Cardiac septum (tissue), 1 donor: ENCODE measurements at regions not wholly inside any gene's neighbourhood (a gene's known extent, or its start where the extent isn't known, plus 50 kb on each side); places are given as distances from the start of the nearest gene placed in this dataset.
A peak's percentile ranks its signal among the peaks of the same experiment; 100 is the strongest.
"Not testable (repeated sequence)": the region's sequence is repeated elsewhere in the genome, so short reads cannot be mapped to it uniquely, and the experiment has no call there.

Experiments
- DNase-seq: peaks from one replicate; pipeline ENCODE4 v3.0.0-alpha.2; 2020; ENCODE audit warnings: low spot score
- intact Hi-C: fragments of 100-400 bp; cut with DNase I; formaldehyde crosslinking; loops from one replicate; pipeline ENCODE4 v1.14.0; 2022
- donor health status: DM: no; HTN: no; CAD: no.

DNA sequence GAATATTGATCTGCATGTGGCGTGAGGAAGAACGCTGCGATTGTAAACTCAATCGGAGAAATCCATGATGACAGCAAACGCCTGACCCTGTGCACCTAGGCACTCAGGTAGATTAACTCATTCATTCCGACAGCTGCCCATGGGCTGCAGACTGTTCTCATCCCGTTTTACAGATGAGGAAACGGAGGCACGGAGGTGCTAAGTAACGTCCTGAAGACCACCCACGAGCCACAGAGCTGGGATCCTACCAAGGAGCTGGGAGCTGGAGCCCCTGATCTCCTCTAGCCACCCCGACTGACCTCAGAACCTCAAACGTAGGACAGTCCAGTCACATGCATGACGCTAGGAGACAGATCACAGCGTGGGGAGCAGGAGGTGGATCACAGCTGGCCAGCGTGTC lies 1092.7 kb downstream of the BRD1 start:
- DNase-seq = no peak
- intact Hi-C loops = no loop called here

DNA sequence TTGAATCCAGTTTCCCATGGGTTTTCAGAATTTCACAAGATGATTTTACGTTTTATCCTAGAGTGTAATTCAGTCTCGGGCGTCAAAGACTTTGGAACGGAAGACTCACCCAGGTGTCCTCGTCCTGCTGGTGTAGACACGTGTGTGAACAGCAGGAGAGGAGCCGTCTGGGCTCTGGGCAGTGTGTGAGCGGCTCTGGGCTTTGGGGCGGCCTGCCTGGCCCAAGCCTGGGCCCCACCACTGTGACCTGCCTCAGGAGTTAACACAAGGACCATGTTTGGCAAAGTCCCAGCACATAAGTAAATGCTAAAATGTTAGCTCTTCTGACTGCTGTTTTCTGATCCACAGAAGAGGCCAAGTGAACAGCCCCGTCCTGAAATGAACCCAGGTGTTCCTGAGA lies 1093.3 kb downstream of the BRD1 start:
- intact Hi-C loops = no loop called here
- no peak for DNase-seq

DNA sequence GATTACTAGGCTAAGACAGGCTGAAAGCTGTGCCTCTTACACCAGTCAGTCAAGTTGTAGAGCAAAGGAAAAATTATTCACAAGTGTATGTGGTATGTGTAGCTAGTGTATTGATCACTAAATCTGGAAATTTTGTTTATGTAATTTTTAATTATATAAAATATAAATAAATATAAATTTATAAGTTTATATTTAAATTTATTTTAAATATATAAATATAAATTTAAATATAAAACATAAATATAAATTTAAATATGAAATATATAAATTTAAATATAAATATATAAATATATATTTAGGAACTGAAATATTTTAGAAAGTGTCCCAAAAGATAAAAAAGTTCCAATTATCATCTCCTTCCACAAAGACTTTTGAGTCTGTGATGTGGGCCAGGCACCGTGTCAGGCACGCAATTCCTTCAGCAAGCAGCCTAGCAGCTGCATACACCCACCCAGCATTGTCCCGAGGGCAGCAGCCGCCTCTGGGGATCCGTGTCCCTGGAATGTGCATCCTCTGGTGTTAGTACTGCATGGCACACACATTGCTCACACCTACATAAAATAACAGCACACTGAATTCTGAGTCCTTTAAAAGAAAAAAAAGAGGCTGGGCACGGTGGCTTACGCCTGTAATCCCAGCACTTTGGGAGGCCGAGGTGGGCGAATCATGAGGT lies 1098.0 kb downstream of the BRD1 start:
- no peak for DNase-seq
- intact Hi-C loops = no loop called here

DNA sequence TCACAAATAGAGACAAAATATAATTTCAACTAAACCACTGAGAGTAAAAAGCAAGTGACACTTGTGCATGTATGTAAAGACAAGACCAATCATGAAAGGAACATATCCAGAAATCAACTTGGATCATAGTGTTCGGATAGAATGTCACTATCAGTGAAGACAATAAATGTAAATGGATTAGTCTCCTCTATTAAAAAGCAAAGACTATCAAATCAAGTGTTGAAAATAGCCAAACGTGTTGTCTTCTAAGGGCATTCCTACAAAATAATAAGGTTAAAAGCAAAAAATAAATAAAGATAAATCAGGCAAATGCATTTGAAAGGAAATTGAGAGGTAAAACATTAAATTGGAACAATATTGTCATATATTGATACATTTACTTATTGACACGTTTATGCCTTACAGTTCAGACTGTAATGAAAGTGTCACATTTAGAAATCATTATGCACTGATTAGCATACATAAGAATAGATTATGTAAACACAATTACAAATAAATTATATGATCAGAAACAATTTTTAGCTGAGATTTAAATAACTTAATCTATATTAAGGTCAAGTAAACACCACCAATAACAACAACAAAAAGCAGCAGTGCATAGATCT lies 1100.1 kb downstream of the BRD1 start:
- DNase-seq = no peak
- intact Hi-C loops = no loop called here

DNA sequence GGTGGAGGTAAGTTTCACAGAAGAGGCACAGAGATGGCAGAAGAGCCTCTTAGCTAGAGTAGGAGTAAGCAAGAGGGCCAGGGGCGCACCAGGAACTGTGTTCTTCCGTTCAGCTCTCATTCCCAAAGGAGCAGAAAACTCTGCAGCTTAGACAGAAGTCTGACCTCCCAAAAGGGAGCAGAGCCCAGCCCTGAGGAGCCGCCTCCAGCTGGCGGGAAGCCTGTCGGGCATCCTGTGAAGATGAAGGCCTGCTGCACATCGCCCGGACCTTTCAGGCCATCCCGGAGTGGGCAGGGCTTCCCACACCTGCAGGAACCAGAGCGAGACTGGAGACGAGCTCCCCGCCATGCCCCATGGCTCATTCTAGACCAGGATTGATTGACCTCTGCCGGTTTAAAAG lies 1102.8 kb downstream of the BRD1 start:
- intact Hi-C loops = no loop called here
- no peak for DNase-seq

DNA sequence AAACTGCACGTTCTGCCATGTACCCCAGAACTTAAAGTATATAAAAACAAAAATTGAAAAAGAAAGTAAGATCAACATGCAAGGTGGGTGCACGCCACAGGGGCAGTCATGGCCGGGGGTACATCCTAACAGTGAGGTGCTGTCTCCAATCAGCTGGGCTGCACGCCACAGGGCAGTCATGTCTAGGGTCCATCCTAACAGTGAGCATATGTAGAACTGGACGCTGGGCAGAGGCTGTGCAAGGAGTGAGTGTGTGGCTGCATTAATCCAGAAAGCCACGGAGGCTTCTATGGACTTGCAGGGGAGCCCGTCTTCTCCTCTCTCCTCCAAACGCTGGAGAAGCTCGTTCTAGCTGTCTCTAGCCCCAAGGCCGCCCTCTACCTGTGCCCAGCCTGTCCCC lies 1105.0 kb downstream of the BRD1 start:
- intact Hi-C loops = no loop called here
- DNase-seq = no peak

DNA sequence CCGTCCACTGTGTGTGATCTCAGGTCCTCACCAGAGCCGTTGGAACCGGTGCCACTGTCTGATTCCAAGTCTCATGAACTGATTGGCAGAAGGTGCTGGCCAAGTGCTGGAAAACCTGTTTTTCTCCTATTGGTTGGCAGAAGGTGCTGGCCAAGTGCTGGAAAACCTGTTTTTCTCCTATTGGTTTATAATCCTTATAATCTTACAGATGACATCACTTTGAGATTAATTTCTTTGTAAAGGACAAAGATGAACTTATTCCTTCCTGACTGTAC lies 1106.3 kb downstream of the BRD1 start:
- intact Hi-C loops = no loop called here

DNA sequence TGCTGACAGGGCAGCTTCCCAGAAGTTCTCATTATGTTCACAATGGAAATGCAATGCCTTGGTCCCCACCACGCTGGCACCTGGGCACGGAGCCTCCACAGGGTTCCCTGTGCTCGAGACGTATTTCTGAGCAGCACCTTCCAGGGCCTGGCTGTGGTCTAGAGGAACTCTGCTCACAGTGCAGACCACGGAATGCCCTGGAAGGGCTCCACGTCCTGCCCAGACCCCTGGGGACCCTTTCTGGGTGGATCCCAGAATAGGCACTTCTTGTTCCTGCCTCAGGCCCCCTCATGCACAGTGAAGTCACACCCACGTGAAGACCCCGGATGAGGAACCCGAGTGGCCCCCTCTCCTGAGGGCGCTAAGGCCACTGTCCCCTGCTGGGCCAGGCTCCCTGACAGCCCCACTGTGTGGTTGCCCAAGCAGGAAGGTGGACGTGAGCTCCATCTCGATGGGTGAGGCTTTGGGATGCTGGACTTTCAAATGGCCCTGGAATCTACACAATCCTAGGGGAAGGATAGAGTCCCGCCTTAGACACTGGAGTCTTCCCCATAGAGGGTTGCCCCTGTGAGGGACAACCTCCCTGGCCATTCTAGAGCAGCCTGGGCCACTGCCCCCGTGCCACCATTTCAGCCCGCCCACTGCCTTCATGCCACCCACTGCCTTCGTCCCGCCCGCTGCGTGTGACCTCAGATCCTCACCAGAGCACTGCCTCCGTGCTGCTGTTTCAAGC lies 1106.8 kb downstream of the BRD1 start:
- intact Hi-C loops = no loop called here
- DNase-seq = peak; percentile 41

More for the DNA sequence above, 1106.3 kb downstream of the BRD1 start:
- no peak for DNase-seq

DNA sequence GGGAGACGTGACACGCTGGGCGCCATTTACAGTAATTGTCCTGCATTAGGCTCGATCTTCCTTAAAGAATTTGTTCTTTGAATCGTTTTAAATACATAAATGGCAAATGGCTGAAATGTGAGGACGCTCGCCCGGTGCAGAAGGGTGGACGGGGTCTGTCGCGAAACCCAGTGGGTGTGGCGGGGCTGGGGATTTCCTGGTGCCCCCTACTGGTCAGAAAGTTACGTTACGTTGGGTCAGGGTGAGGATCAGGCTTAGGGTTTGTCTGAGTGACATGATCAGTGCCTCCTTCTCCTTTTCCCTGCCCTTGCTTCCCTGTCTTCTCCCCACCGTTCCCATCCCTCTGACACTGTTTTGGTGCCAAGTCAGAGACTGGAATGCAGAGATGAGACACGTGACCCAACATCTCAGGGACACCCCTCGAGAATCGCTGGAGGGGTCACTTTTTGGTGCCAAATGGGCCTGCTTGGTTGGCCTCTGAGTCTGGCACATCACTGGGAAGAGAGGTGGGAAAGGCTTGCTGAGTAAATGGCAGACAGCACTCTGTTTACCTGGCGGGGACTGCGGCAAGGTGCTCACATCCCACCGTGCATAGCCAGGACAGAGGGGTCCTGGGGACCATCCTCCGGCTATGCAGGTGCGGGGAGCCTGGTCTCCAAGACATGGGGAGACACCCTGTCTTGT lies 1107.6 kb downstream of the BRD1 start:
- intact Hi-C loops = no loop called here
- DNase-seq = peak; percentile 17

DNA sequence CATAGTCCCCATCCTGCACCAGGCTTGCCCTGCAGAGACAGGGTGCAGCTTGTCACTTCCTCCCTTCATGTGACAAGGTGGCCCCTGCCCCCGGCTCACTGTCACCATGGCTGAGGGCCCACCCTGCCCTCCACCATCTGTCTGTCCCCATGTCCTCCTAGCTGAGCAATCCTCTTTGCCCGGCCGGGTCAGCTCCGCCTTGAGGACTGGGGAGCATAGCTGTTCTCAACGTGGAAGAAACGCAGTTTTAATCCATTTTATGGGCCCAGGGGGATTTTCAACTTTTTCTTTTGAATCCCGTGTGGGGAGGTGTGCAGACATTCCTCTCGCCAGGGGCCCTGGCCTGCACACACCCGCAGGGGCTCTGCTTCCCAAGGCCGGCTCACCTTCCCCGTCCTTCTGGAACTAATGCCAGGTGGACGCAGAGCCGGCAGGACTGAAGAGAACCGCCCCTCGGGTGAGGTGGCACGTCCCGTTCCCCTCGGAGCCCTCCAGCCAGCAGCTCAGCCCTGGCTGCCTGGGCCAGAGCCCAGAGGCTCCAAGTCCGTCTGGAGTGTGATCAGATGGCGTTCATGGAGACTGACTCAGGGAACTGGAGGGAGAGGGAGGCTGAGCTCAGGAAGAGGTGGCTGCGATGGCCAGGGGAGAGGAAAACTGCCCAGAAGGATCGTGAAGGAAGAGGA lies 1108.7 kb downstream of the BRD1 start:
- intact Hi-C loops = no loop called here
- DNase-seq = no peak

DNA sequence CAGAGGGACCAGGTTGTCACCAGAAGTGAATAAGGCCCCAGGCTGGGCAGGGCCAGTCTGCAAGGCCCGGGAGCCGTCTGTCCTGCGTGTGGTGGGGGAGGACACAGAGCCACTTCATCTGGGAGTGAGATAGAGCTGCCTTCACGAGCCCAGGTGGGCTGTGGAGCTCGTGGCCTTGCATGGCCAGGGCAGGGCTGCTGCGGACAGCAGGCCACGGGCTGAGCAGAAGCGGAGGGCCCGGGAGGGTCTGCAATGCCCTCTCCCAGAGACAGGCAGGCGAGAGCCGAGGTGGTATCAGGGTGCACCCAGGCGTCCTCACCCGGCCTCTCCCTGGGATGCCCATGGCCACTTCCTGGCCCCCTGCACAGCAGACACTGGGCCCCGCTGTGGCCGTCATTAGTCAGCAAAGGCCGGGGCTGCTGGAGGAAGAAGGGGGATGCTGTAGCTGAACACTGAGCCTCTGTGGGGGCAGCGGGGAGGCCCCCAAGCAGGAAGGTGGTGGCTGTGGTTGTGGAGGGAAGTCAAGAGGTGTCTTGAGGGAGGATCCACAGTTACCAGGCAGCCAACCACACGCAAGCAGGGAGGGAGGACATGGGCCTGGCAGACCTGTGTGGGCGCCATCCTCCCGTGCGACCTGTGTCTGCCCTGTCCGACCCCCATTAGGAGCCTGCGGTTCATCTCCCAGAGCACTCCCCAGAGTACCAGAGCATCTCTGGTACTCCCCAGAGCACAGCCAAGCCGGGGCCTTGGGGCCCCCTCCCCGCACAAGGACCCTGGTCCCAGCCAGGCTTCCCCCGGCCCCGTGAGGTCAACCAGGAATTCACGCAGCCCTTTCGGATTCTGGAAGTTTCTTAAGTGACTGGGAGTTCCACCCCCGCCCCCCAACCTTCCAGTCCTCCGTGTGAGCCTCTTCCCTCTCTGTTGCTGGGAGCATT lies 1109.5 kb downstream of the BRD1 start:
- DNase-seq = peak; percentile 60
- intact Hi-C loops = no loop called here

DNA sequence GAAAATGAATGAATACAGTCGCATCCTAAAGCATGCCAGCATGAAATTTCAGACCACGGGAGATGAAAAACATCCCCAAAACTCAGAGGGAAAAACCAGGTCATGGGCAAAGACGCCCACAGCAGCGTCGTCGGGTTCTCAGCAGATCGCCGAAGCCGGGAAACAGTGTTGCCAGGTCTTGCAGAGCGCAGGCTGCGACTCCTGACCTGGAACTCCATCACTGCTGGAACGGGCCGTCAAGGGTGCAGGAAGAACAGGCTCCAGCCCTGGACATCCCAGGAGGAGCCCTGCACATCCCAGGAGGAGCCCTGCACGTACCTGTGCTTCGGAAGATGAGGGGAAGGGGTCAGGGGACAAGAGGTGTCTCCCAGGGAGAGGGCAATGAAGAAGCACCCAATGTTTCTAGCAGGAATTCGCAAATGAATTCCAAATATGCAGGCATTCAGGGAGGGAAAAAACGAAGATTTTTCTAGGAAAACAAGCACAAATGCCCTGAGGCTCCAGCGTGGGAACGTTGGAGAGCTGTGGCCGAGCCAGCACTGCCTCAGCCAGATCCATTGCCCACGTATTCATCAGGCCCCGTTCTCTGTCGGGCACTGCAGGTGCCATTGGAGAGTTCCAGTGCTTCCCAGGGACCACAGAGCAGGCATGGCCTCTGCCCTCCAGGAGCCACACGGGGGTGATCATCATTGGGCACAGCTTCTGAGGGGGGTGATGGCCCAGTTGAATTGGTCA lies 1110.4 kb downstream of the BRD1 start:
- DNase-seq = peak; percentile 70

DNA sequence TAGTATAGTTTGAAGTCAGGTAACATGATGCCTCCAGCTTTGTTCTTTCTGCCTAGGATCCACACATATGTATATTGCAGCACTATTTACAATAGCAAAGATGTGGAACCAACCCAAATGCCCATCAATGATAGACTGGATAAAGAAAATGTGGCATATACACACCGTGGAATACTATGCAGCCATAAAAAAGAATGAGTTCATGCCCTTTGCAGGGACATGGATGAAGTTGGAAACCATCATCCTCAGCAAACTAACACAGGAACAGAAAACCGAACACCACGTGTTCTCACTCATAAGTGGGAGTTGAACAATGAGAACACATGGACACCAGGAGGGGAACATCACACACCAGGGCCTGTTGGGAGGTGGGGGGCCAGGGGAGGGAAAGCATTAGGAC lies 1111.5 kb downstream of the BRD1 start:
- not testable (repeated sequence) for DNase-seq

More for the DNA sequence above, 1110.4 kb downstream of the BRD1 start:
- intact Hi-C loops = no loop called here

DNA sequence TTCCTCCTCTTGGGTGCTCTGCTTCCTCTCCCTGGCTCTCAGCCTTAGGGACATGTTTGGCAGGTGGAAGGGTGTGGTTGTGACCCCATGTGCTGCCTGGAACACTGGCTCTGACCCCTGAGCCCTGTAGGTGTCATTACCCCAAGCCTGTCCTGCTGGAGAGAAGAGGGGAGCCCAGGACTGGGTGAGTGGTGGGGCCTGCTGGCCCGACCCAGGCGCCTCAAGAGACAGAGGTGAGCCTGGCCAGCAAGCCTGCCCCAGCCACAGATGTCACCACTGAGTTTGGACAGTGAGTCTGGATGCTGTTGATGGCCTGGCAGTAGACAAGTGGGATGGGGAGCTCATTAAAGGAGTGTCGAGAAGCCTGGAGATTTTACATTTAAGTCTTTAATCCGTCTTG lies 1112.2 kb downstream of the BRD1 start:
- DNase-seq = no peak
- intact Hi-C loops = no loop called here

More for the DNA sequence above, 1111.5 kb downstream of the BRD1 start:
- intact Hi-C loops = not testable (repeated sequence)

DNA sequence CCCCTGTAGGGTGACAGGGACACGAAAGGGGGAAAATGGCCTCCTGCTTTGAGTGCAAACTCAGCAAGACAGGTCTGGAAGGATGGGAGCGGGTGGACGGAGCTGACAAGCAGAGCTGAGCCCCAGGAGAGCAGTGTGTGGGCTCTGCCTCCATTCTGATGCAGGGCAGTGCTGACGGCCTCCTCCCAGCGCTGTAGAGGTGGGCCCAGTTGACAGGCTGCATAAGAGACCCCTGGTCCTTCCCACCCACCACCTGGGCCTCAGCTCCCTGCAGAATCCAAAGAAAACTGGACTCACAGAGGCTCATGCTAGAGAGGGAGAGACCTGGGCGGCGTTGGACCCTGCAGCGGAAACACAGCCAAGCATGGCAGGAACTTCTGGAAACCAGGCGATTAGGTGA lies 1113.4 kb downstream of the BRD1 start:
- intact Hi-C loops = no loop called here
- DNase-seq = peak; percentile 35

DNA sequence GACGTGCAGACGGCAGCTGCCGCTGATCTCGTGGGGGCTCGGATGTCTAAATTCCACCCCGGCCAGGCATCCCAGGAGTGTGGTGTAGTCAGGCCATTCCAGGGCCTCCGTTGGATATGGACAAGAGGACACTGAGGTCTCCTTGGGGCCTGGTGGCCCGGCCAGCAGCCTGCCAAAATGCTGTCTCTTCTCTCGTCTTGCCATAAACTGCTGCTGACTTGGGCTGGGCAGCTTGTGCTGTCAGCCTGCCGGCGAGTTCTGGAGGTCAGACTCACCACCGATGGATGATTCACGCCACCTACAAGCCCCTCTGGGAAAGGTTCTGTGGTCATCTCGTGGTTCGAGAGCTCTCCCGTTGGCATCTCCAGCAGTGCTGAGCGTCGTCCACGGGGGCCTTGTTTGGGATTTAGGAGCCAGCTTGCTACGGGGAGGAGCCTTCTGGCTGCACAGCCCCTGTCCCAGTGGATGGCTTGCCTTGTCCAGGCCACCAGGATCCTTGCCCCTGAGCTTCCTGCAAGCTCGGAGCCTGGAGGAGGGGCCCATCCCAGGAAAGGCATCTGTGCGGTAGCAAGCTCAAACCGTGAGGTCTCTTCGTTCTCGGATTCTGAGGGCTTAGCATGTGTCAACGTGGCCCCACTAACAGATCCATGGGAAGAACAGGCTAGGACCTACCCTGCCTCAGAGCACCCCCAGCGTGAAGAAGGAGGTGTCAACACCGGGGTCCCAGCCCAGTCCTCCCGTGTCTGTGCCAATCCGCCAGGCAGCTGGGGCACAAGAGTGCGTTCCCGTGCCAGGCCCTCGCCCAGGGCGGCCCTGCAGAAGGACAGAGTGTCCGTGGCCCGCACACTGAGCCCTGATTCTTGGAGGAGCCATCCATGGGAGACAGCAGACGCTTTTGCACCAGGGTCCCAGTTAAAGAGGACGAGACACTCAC lies 1114.1 kb downstream of the BRD1 start:
- peak; percentile 67 for DNase-seq

DNA sequence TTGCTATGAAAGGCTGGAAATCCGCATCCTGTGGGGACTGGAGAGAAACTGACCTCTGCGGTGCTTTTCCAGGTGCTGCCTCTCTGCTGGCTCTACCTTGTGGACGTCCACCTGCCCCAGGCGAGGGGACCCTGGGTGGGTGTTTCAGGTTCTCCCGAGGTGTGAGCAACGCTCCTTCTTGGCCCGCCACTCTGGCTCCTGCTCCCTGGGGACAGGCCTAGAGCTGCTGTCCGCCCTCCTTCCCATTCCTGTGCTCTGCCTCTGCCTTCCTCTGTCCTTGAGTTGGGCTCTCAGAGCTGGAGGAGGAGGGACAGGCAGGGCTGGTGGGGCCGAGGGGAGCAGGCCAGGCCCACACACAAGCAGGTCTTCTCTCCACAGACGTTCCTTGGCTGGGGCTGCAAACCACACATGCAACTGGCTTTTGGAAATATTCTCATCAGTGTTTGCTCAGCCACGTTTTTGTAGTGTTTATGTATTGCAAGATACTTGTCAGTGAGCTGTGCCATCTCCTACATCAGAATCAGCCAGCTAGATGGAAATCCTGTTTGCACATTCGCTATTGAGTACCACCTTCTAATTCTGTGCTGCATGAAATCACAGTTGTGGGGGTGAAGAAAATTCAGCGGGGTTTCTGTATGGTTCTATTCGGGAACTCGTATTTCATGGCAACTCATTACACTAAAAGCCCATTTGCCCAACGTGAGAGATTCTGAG lies 1115.0 kb downstream of the BRD1 start:
- intact Hi-C loops = no loop called here
- peak; percentile 49 for DNase-seq

More for the DNA sequence above, 1114.1 kb downstream of the BRD1 start:
- intact Hi-C loops = no loop called here
